HEK293 (cell line): ENCODE measurements at regions not wholly inside any gene's neighbourhood (a gene's known extent, or its start where the extent isn't known, plus 50 kb on each side); places are given as distances from the start of the nearest gene placed in this dataset.

ENCODE experiments used
- CTCF ChIA-PET: fragments of 350-600 bp; formaldehyde crosslinking; extraction: SDS; loops from one replicate; lab custom pipeline; 2021; ENCODE audit warnings: antibody characterized with exemption; lab: Yijun Ruan, JAX
- POLR2A ChIA-PET: fragments of 300-600 bp; formaldehyde crosslinking; extraction: SDS; loops from one replicate; lab custom pipeline; 2020; ENCODE audit warnings: antibody characterized with exemption, inconsistent platforms; lab: Yijun Ruan, JAX
- H3K27ac ChIP-seq: fragments of 200-500 bp; sonication (Bioruptor generic); 2 replicates; pipeline ENCODE4 v1.5.1; 2014; ENCODE audit warnings: low read depth, low read length, control low read depth, inconsistent platforms; ENCODE audit errors: extremely low read depth
- H3K36me3 ChIP-seq, 2 experiments: fragments of 200-500 bp in 1 of 2; sonication (Bioruptor generic) in 1 of 2; 1 replicate in 1 of 2; 2 replicates in 1 of 2; pipeline ENCODE4 v1.5.1; 2014 to 2017; ENCODE audit warnings: inconsistent platforms in 2 of 2, low read length in 2 of 2; ENCODE audit not compliant: control insufficient read depth in 2 of 2, insufficient read depth in 1 of 2
- H3K4me1 ChIP-seq: fragments of 200-500 bp; sonication (Bioruptor generic); 2 replicates; pipeline ENCODE4 v1.5.1; 2014; ENCODE audit warnings: mild to moderate bottlenecking, low read length, inconsistent platforms; ENCODE audit not compliant: control insufficient read depth, insufficient read depth
- H3K4me3 ChIP-seq: 2 replicates; pipeline ENCODE4 v1.5.1; 2011; ENCODE audit warnings: low read depth, mild to moderate bottlenecking, control low read depth, low read length, moderate library complexity
- H3K9me3 ChIP-seq: fragments of 200-500 bp; sonication (Bioruptor generic); 2 replicates; pipeline ENCODE4 v1.5.1; 2014; ENCODE audit warnings: low read depth, low read length, inconsistent platforms; ENCODE audit not compliant: control insufficient read depth, insufficient read depth
- EGR2 ChIP-seq: fragments of 450-650 bp; formaldehyde crosslinking; IDR thresholded peaks from 2 replicates; pipeline ENCODE4 v1.5.1; 2016; ENCODE audit warnings: low read depth, missing biosample characterization, missing genetic modification characterization
- GFI1B ChIP-seq: fragments of 450-650 bp; formaldehyde crosslinking; IDR thresholded peaks from 2 replicates; pipeline ENCODE4 v1.5.1; 2016; ENCODE audit warnings: missing biosample characterization, missing genetic modification characterization
- HOXC10 ChIP-seq: sonication (generic); formaldehyde crosslinking; IDR thresholded peaks from 2 replicates; pipeline ENCODE4 v1.8.1; 2023; ENCODE audit warnings: mild to moderate bottlenecking, missing genetic modification reagents
- KLF17 ChIP-seq: fragments of 450-650 bp; formaldehyde crosslinking; IDR thresholded peaks from 2 replicates; pipeline ENCODE4 v1.5.1; 2016; ENCODE audit warnings: missing biosample characterization, missing genetic modification characterization
- OSR2 ChIP-seq: fragments of 450-650 bp; formaldehyde crosslinking; IDR thresholded peaks from 2 replicates; pipeline ENCODE4 v1.5.1; 2016; ENCODE audit warnings: missing biosample characterization, missing genetic modification characterization
- RBAK ChIP-seq: fragments of 450-650 bp; formaldehyde crosslinking; IDR thresholded peaks from 2 replicates; pipeline ENCODE4 v1.5.1; 2016; ENCODE audit warnings: missing biosample characterization, missing genetic modification characterization
- SETDB1 ChIP-seq: IDR thresholded peaks from one replicate; pipeline ENCODE4 v1.6.1; 2017; ENCODE audit warnings: mild to moderate bottlenecking, low read length, moderate library complexity, mixed read lengths; ENCODE audit not compliant: insufficient read length
- SP2 ChIP-seq: fragments of 450-650 bp; formaldehyde crosslinking; IDR thresholded peaks from 2 replicates; pipeline ENCODE4 v1.5.1; 2016; ENCODE audit warnings: missing biosample characterization, missing genetic modification characterization
- SP7 ChIP-seq: fragments of 450-650 bp; formaldehyde crosslinking; IDR thresholded peaks from 2 replicates; pipeline ENCODE4 v1.5.1; 2016; ENCODE audit warnings: missing biosample characterization, missing genetic modification characterization
- ZNF157 ChIP-seq: fragments of 450-650 bp; formaldehyde crosslinking; IDR thresholded peaks from 2 replicates; pipeline ENCODE4 v1.5.1; 2016; ENCODE audit warnings: missing biosample characterization, missing genetic modification characterization
- ZNF16 ChIP-seq: fragments of 450-650 bp; formaldehyde crosslinking; IDR thresholded peaks from 2 replicates; pipeline ENCODE4 v1.5.1; 2016; ENCODE audit warnings: low read depth, missing biosample characterization, missing genetic modification characterization
- ZNF223 ChIP-seq: fragments of 450-650 bp; formaldehyde crosslinking; IDR thresholded peaks from 2 replicates; pipeline ENCODE4 v1.5.1; 2016; ENCODE audit warnings: missing biosample characterization, missing genetic modification characterization
- ZNF518A ChIP-seq: fragments of 450-650 bp; formaldehyde crosslinking; conservative IDR thresholded peaks from 2 replicates; pipeline ENCODE4 v1.5.1; 2016; ENCODE audit warnings: low read depth, missing biosample characterization, missing genetic modification characterization
- ZNF549 ChIP-seq: fragments of 450-650 bp; IDR thresholded peaks from 2 replicates; pipeline ENCODE4 v1.5.1; 2018; ENCODE audit warnings: missing biosample characterization, missing genetic modification characterization, mild to moderate bottlenecking, inconsistent platforms, moderate library complexity
- ZNF558 ChIP-seq: fragments of 450-650 bp; formaldehyde crosslinking; IDR thresholded peaks from 2 replicates; pipeline ENCODE4 v1.5.1; 2016; ENCODE audit warnings: missing biosample characterization, missing genetic modification characterization
- ZNF596 ChIP-seq: fragments of 450-650 bp; IDR thresholded peaks from 2 replicates; pipeline ENCODE4 v1.5.0; 2018; ENCODE audit warnings: missing biosample characterization, mild to moderate bottlenecking, missing genetic modification characterization, moderate library complexity
- ZNF600 ChIP-seq: fragments of 450-650 bp; formaldehyde crosslinking; IDR thresholded peaks from 2 replicates; pipeline ENCODE4 v1.5.1; 2016; ENCODE audit warnings: missing biosample characterization, missing genetic modification characterization
- ZNF654 ChIP-seq: fragments of 450-650 bp; formaldehyde crosslinking; IDR thresholded peaks from 2 replicates; pipeline ENCODE4 v1.5.1; 2016; ENCODE audit warnings: low read depth, missing biosample characterization, missing genetic modification characterization
- ZNF777 ChIP-seq: fragments of 450-650 bp; formaldehyde crosslinking; IDR thresholded peaks from 2 replicates; pipeline ENCODE4 v1.5.1; 2017; ENCODE audit warnings: missing biosample characterization, missing genetic modification characterization, borderline replicate concordance
- ZSCAN16 ChIP-seq: fragments of 450-650 bp; formaldehyde crosslinking; IDR thresholded peaks from 2 replicates; pipeline ENCODE4 v1.5.1; 2016; ENCODE audit warnings: missing biosample characterization, missing genetic modification characterization
- ZSCAN18 ChIP-seq: fragments of 450-650 bp; formaldehyde crosslinking; IDR thresholded peaks from 2 replicates; pipeline ENCODE4 v1.5.1; 2016; ENCODE audit warnings: missing biosample characterization, missing genetic modification characterization
- TF ChIP-seq, protein P1 (sequence below): fragments of 450-650 bp; IDR thresholded peaks from 2 replicates; pipeline ENCODE4 v1.5.1; 2018; ENCODE audit warnings: missing biosample characterization, mild to moderate bottlenecking, missing genetic modification characterization
- TF ChIP-seq, protein P2 (sequence below): fragments of 450-650 bp; formaldehyde crosslinking; IDR thresholded peaks from 2 replicates; pipeline ENCODE4 v1.5.1; 2016; ENCODE audit warnings: missing biosample characterization, missing genetic modification characterization

- TF ChIP-seq ZNF223 (tag by site-specific recombination): no peak
Measured at GRCh38 chr13:33524086-33524485, 238.5 kb upstream of the STARD13 start (continued).

- ChIA-PET POLR2A (no interaction called here), CTCF (no interaction called here)
- Histone ChIP-seq H3K4me3 (no peak overlapping the region), H3K27ac (no peak overlapping the region), H3K36me3 (no peaks in the 10 kb centered on the region), H3K4me1 (no peaks in the 10 kb centered on the region), H3K9me3 (no peaks in the 10 kb centered on the region)
- TF ChIP-seq, protein P1, sequence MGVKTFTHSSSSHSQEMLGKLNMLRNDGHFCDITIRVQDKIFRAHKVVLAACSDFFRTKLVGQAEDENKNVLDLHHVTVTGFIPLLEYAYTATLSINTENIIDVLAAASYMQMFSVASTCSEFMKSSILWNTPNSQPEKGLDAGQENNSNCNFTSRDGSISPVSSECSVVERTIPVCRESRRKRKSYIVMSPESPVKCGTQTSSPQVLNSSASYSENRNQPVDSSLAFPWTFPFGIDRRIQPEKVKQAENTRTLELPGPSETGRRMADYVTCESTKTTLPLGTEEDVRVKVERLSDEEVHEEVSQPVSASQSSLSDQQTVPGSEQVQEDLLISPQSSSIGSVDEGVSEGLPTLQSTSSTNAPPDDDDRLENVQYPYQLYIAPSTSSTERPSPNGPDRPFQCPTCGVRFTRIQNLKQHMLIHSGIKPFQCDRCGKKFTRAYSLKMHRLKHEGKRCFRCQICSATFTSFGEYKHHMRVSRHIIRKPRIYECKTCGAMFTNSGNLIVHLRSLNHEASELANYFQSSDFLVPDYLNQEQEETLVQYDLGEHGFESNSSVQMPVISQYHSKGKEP (tag by site-specific recombination): no peak
- TF ChIP-seq, protein P2, sequence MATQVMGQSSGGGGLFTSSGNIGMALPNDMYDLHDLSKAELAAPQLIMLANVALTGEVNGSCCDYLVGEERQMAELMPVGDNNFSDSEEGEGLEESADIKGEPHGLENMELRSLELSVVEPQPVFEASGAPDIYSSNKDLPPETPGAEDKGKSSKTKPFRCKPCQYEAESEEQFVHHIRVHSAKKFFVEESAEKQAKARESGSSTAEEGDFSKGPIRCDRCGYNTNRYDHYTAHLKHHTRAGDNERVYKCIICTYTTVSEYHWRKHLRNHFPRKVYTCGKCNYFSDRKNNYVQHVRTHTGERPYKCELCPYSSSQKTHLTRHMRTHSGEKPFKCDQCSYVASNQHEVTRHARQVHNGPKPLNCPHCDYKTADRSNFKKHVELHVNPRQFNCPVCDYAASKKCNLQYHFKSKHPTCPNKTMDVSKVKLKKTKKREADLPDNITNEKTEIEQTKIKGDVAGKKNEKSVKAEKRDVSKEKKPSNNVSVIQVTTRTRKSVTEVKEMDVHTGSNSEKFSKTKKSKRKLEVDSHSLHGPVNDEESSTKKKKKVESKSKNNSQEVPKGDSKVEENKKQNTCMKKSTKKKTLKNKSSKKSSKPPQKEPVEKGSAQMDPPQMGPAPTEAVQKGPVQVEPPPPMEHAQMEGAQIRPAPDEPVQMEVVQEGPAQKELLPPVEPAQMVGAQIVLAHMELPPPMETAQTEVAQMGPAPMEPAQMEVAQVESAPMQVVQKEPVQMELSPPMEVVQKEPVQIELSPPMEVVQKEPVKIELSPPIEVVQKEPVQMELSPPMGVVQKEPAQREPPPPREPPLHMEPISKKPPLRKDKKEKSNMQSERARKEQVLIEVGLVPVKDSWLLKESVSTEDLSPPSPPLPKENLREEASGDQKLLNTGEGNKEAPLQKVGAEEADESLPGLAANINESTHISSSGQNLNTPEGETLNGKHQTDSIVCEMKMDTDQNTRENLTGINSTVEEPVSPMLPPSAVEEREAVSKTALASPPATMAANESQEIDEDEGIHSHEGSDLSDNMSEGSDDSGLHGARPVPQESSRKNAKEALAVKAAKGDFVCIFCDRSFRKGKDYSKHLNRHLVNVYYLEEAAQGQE (tag by site-specific recombination): no peak
- TF ChIP-seq SP7 (tag by site-specific recombination) (no peak), OSR2 (no peak), SP2 (tag by site-specific recombination) (no peak), ZNF558 (tag by site-specific recombination) (no peak), ZNF518A (tag by site-specific recombination) (no peak), HOXC10 (CRISPR knock-in tag) (no peak), GFI1B (tag by site-specific recombination) (no peak), SETDB1 (no peak)
Measured at GRCh38 chr13:33525763-33526162, 240.2 kb upstream of the STARD13 start.

- CTCF ChIA-PET: interaction anchor here (0.6 kb wide), 1 partner anchor 1118 kb away, joined by 3 read pairs; no protein-coding TSS in a partner anchor
- no peaks in the 10 kb centered on the region for H3K9me3 ChIP-seq
- TF ChIP-seq EGR2 (tag by site-specific recombination): no peak
- no peak for TF ChIP-seq ZNF600 (tag by site-specific recombination)
- TF ChIP-seq ZSCAN16 (tag by site-specific recombination): no peak
- TF ChIP-seq ZNF16: no peak
- TF ChIP-seq ZNF654 (tag by site-specific recombination): no peak
- TF ChIP-seq ZNF157 (tag by site-specific recombination): no peak
- TF ChIP-seq ZNF596 (tag by site-specific recombination): no peak
- TF ChIP-seq ZSCAN18 (tag by site-specific recombination): no peak
- TF ChIP-seq RBAK (tag by site-specific recombination): no peak
- TF ChIP-seq KLF17: no peak
- no peak for TF ChIP-seq ZNF777 (tag by site-specific recombination)
- no peak for TF ChIP-seq ZNF549
Measured at GRCh38 chr13:33526718-33527117, 241.2 kb upstream of the STARD13 start.

More at GRCh38 chr13:33526718-33527117, 241.2 kb upstream of the STARD13 start:
- Histone ChIP-seq H3K4me1 (no peaks in the 10 kb centered on the region), H3K27ac (no peak overlapping the region), H3K36me3 (no peaks in the 10 kb centered on the region), H3K4me3 (no peak overlapping the region)
- POLR2A ChIA-PET: no interaction called here
